ENCODE measurements at regions not wholly inside any gene's neighbourhood (a gene's known extent, or its start where the extent isn't known, plus 50 kb on each side); places are given as distances from the start of the nearest gene placed in this dataset.

DNA sequence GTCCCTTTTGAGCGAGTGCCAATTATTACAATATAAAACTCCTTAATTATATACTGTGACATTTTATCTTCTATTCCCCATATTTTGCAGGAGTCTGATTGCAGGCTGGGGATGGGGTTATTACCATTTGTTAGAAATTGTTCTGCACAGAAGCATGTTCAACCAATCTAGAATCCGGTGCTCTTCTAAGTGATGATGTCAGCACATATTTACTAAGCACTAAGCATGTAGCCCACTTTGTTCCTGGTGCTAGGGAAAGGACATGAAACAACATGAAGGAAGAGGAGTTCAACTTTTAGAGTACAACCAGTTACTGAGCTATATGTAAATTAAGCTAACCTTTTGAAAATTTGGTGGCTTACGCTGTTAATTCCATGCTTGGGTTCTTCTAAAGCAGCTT lies 52.8 kb upstream of the IL1RAPL2 start:
- Histone ChIP-seq H3K27me3 (ENCODE audit: insufficient read depth in 3 of 3, low read length in 2 of 3) (peaks cover 0 to 4% (median 0%) of the 10 kb centered on the region in 3 donors), H3K4me1 (no peaks in the 10 kb centered on the region), H3K36me3 (ENCODE audit: insufficient read depth in 1 of 2, low read depth in 1 of 2) (no peaks in the 10 kb centered on the region), H3K9me3 (no peaks in the 10 kb centered on the region), H3K4me3 (no peak overlapping the region), H3K27ac (no peak overlapping the region)
- intact Hi-C loops (cut with DNase I): no loop called here
- WGBS, 3 donors: 69 to 73% (median 70%) methylated on average over 3 of the region's 3 CpGs
- ATAC-seq: no peak
- DNase-seq: no peak
- TF ChIP-seq, protein P1, sequence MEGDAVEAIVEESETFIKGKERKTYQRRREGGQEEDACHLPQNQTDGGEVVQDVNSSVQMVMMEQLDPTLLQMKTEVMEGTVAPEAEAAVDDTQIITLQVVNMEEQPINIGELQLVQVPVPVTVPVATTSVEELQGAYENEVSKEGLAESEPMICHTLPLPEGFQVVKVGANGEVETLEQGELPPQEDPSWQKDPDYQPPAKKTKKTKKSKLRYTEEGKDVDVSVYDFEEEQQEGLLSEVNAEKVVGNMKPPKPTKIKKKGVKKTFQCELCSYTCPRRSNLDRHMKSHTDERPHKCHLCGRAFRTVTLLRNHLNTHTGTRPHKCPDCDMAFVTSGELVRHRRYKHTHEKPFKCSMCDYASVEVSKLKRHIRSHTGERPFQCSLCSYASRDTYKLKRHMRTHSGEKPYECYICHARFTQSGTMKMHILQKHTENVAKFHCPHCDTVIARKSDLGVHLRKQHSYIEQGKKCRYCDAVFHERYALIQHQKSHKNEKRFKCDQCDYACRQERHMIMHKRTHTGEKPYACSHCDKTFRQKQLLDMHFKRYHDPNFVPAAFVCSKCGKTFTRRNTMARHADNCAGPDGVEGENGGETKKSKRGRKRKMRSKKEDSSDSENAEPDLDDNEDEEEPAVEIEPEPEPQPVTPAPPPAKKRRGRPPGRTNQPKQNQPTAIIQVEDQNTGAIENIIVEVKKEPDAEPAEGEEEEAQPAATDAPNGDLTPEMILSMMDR (IDR thresholded peaks at IDR 0.05): no peak

DNA sequence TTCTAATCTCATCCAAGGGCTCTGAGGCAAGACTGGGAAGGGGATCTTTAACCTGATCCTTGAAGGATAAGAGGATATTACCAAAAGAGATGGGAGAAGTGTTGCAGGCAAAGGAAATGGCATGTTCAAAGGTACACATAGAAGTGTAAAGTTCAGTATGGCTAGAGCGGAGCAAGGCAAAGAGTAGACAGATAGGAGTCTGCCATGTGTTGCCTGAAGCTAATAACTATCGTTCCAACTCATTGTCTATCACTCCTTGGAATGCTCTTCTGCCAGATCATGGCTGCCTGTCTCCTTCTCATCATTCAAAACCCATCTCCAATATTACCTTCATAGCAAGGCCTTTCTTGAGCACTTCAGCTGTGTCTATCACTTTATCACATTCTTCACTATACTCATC lies 55.2 kb upstream of the IL1RAPL2 start:
- no peaks in the 10 kb centered on the region for H3K4me1 ChIP-seq
- no peak overlapping the region for H3K27ac ChIP-seq
- TF ChIP-seq, protein P1 (IDR thresholded peaks at IDR 0.05): no peak
- H3K36me3 ChIP-seq (ENCODE audit: insufficient read depth in 1 of 2, low read depth in 1 of 2): no peaks in the 10 kb centered on the region
- DNase-seq (no peak), ATAC-seq (no peak)
- intact Hi-C loops (cut with DNase I): no loop called here
- no peaks in the 10 kb centered on the region for H3K9me3 ChIP-seq
- peaks cover 0 to 4% (median 0%) of the 10 kb centered on the region in 3 donors for H3K27me3 ChIP-seq (ENCODE audit: insufficient read depth in 3 of 3, low read length in 2 of 3)
- H3K4me3 ChIP-seq: no peak overlapping the region
- WGBS, 3 donors: 68 to 89% (median 88%) methylated on average over 2 of the region's 2 CpGs

DNA sequence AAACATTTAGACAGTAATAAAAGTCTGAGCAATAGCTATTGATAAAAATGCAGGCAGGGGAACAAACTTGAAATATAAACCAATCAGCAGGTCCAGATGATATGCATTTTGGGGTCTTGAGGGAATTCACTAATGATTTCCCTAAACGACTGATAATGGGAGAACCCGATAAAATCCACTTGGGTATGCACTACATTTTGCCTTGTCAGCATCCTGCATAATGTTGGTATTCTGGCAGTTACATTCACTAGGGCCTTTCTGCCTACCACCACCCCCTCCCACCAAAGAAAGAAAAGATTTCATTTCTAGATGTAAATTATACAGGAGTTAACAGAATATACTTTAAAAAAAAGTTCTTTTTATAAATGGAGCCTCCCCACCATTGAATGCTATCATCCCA lies 63.5 kb upstream of the IL1RAPL2 start:
- 73 to 82% (median 79%) methylated on average over 2 of the region's 2 CpGs for WGBS, 3 donors
- Histone ChIP-seq H3K9me3 (no peaks in the 10 kb centered on the region), H3K27me3 (ENCODE audit: insufficient read depth in 3 of 3, low read length in 2 of 3) (peaks cover 0 to 4% (median 0%) of the 10 kb centered on the region in 3 donors), H3K27ac (no peak overlapping the region), H3K4me3 (no peak overlapping the region), H3K36me3 (ENCODE audit: insufficient read depth in 1 of 2, low read depth in 1 of 2) (no peaks in the 10 kb centered on the region), H3K4me1 (no peaks in the 10 kb centered on the region)
- ATAC-seq: no peak
- TF ChIP-seq, protein P1 (IDR thresholded peaks at IDR 0.05): no peak
- DNase-seq: no peak
- intact Hi-C loops (cut with DNase I): no loop called here

DNA sequence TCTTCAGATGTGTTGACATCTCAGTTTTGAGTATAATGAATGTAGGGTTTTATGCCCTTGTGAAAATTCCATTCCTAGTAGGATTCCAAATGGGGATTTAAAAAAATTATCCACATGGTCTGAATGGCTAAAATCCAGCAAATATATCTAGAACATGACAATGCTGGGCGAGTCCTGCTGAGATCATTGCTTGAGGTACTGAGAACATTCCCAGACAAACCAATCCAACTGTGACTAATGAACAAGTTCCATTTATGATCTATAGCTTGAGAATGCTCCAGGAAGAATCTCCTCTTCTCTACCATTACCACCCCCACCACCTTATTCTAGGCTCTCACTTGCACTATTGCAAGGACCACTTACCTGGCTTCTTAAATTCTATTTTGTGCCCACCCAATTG lies 77.2 kb upstream of the IL1RAPL2 start:
- ATAC-seq (no peak), DNase-seq (no peak)
- peaks cover 0 to 6% (median 0%) of the 10 kb centered on the region in 3 donors for H3K27me3 ChIP-seq (ENCODE audit: insufficient read depth in 3 of 3, low read length in 2 of 3)
- H3K4me1 ChIP-seq: no peaks in the 10 kb centered on the region
- TF ChIP-seq, protein P1 (IDR thresholded peaks at IDR 0.05): no peak
- H3K4me3 ChIP-seq: no peak overlapping the region
- no peak overlapping the region for H3K27ac ChIP-seq
- no peaks in the 10 kb centered on the region for H3K9me3 ChIP-seq
- 20 to 39% (median 35%) methylated on average over 1 of the region's 1 CpG for WGBS, 3 donors
- intact Hi-C loops (cut with DNase I): no loop called here
- H3K36me3 ChIP-seq (ENCODE audit: insufficient read depth in 1 of 2, low read depth in 1 of 2): no peaks in the 10 kb centered on the region

DNA sequence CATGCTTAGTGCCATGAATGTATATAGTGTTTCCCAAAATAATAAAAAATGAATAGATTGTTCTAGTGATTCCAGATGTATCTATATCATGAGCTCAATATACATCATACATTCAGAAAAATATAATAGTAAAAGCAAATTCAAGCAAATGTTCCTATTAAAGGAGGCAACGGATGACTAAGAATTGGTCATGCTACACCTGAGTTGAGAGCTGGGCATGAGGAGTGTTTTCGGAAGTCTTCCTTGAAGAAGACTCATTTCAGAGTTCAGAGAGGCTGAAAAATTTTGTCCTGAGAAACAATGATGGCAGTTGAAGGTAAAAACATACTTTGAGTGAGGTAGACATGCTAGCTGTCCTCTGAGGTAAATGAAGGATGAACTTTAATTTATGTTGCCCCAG lies 79.3 kb upstream of the IL1RAPL2 start:
- Histone ChIP-seq H3K4me3 (no peak overlapping the region), H3K9me3 (no peaks in the 10 kb centered on the region), H3K4me1 (no peaks in the 10 kb centered on the region), H3K27me3 (ENCODE audit: insufficient read depth in 3 of 3, low read length in 2 of 3) (peaks cover 0 to 6% (median 0%) of the 10 kb centered on the region in 3 donors), H3K27ac (no peak overlapping the region), H3K36me3 (ENCODE audit: insufficient read depth in 1 of 2, low read depth in 1 of 2) (no peaks in the 10 kb centered on the region)
- DNase-seq: no peak
- TF ChIP-seq, protein P1 (IDR thresholded peaks at IDR 0.05): no peak
- ATAC-seq: no peak
- 72 to 85% (median 84%) methylated on average over 2 of the region's 2 CpGs for WGBS, 3 donors
- intact Hi-C loops (cut with DNase I): no loop called here

All from psoas muscle (tissue), 7 donors.